ENCODE measurements at regions not wholly inside any gene's neighbourhood (a gene's known extent, or its start where the extent isn't known, plus 50 kb on each side); places are given as distances from the start of the nearest gene placed in this dataset.

GRCh38 chr15:97502038-97502437 lies 458.5 kb upstream of the ARRDC4 start:
- H4K20me1 ChIP-seq (ENCODE audit: insufficient read depth, low read length): no peaks in the 10 kb centered on the region
- intact Hi-C loops (cut with micrococcal nuclease; ENCODE audit: unreplicated experiment): no loop called here
- H3K4me1 ChIP-seq (ENCODE audit: insufficient read depth, low read length, poor library complexity, severe bottlenecking): no peaks in the 10 kb centered on the region
- no peak for DNase-seq (ENCODE audit: low spot score)
- no peaks in the 10 kb centered on the region for H3K9me3 ChIP-seq (ENCODE audit: low read length)
- no peak overlapping the region for H2AFZ ChIP-seq (ENCODE audit: low read length)
- no peaks in the 10 kb centered on the region for H3K79me2 ChIP-seq (ENCODE audit: insufficient read depth, low read depth, low read length)
- ChIA-PET POLR2A (no interaction called here), CTCF (ENCODE audit: unreplicated experiment) (no interaction called here)
- no TSS peak for BruUV-seq (replicated peaks)
- H3K9me2 ChIP-seq (ENCODE audit: insufficient read depth, low read length): no peaks in the 10 kb centered on the region
- no peak overlapping the region for H3K4me3 ChIP-seq (ENCODE audit: low read depth, low read length, poor library complexity, severe bottlenecking)
- H3K27ac ChIP-seq (ENCODE audit: low read depth, low read length, poor library complexity, severe bottlenecking): no peak overlapping the region
- no peak overlapping the region for H3K4me2 ChIP-seq (ENCODE audit: low read length)
- TF ChIP-seq, protein P1, sequence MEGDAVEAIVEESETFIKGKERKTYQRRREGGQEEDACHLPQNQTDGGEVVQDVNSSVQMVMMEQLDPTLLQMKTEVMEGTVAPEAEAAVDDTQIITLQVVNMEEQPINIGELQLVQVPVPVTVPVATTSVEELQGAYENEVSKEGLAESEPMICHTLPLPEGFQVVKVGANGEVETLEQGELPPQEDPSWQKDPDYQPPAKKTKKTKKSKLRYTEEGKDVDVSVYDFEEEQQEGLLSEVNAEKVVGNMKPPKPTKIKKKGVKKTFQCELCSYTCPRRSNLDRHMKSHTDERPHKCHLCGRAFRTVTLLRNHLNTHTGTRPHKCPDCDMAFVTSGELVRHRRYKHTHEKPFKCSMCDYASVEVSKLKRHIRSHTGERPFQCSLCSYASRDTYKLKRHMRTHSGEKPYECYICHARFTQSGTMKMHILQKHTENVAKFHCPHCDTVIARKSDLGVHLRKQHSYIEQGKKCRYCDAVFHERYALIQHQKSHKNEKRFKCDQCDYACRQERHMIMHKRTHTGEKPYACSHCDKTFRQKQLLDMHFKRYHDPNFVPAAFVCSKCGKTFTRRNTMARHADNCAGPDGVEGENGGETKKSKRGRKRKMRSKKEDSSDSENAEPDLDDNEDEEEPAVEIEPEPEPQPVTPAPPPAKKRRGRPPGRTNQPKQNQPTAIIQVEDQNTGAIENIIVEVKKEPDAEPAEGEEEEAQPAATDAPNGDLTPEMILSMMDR (conservative IDR thresholded peaks at IDR 0.05; ENCODE audit: low read length): no peak
- no peak for TF ChIP-seq EZH2phosphoT487 (IDR thresholded peaks at IDR 0.05; ENCODE audit: borderline replicate concordance, low read depth, low read length)
- H3K36me3 ChIP-seq (ENCODE audit: insufficient read depth, low read length): no peaks in the 10 kb centered on the region

DNA sequence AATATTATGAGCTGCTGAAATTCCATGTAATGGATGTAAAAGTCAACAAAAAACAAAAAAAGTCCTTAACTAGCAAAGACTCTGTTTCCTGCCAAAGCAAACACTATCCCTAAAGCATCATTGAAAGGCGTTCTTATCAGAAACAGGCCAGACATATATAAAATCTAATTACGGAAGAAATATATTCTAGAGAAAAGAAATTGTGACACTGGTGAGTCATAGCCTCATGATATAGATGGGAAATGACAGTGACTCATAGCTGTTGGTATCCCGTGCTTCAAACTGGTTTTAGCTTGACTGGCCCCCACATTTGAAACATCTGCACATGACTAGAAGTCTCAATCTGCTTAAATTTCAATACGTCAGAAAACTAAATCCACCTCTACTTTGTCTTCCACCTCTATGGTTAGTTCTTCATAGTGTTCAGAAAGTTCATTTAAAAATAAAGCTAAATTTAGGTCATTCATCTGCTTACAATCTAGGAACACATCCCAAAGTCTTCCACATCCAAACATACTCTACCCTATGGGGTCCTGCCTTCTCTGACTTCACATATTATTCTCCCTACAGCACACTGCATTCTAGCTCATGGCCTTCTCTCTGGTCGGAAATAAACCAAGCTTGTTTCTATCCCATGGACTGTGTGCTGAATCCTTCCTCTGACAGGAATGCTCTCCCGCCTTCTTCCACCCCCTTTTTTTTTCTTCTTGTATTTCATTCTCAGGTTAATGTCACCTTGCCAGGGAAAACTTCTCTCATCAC lies 456.3 kb upstream of the ARRDC4 start:
- H3K27ac ChIP-seq (ENCODE audit: low read depth, low read length, poor library complexity, severe bottlenecking): no peak overlapping the region
- DNase-seq (ENCODE audit: low spot score): no peak
- intact Hi-C loops (cut with micrococcal nuclease; ENCODE audit: unreplicated experiment): no loop called here
- no peak overlapping the region for H3K4me3 ChIP-seq (ENCODE audit: low read depth, low read length, poor library complexity, severe bottlenecking)
- H3K36me3 ChIP-seq (ENCODE audit: insufficient read depth, low read length): no peaks in the 10 kb centered on the region
- H3K79me2 ChIP-seq (ENCODE audit: insufficient read depth, low read depth, low read length): no peaks in the 10 kb centered on the region
- no peak overlapping the region for H3K4me2 ChIP-seq (ENCODE audit: low read length)
- ChIA-PET POLR2A (no interaction called here), CTCF (ENCODE audit: unreplicated experiment) (no interaction called here)
- no peaks in the 10 kb centered on the region for H4K20me1 ChIP-seq (ENCODE audit: insufficient read depth, low read length)
- H3K9me3 ChIP-seq (ENCODE audit: low read length): no peaks in the 10 kb centered on the region
- H3K4me1 ChIP-seq (ENCODE audit: insufficient read depth, low read length, poor library complexity, severe bottlenecking): no peaks in the 10 kb centered on the region
- H2AFZ ChIP-seq (ENCODE audit: low read length): no peak overlapping the region
- TF ChIP-seq, protein P1 (conservative IDR thresholded peaks at IDR 0.05; ENCODE audit: low read length): no peak
- no peak for TF ChIP-seq EZH2phosphoT487 (IDR thresholded peaks at IDR 0.05; ENCODE audit: borderline replicate concordance, low read depth, low read length)
- no peaks in the 10 kb centered on the region for H3K9me2 ChIP-seq (ENCODE audit: insufficient read depth, low read length)
- no TSS peak for BruUV-seq (replicated peaks)

DNA sequence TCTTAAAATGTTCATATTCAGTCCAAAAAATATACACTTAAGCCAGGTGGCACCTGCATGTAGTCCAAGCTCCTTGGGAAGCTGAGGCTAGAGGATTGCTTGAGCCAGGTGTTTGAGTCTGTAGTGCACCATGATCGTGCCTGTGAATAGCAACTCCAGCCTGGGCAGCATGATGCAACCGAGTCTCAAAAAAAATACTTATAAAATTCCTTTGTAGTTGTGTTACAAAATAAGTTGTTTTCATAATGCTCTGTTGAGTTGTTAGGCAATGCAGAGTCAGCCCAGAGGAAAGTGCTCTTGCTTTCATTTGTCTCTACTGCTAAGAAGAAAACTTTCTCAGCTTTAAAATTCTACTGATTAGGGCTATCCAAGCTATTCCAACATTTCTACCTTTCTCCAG lies 442.8 kb upstream of the ARRDC4 start:
- Histone ChIP-seq H3K27ac (ENCODE audit: low read depth, low read length, poor library complexity, severe bottlenecking) (no peak overlapping the region), H3K9me2 (ENCODE audit: insufficient read depth, low read length) (no peaks in the 10 kb centered on the region), H2AFZ (ENCODE audit: low read length) (no peak overlapping the region), H3K4me3 (ENCODE audit: low read depth, low read length, poor library complexity, severe bottlenecking) (no peak overlapping the region), H3K9me3 (ENCODE audit: low read length) (no peaks in the 10 kb centered on the region), H3K36me3 (ENCODE audit: insufficient read depth, low read length) (no peaks in the 10 kb centered on the region), H3K79me2 (ENCODE audit: insufficient read depth, low read depth, low read length) (no peaks in the 10 kb centered on the region), H3K4me2 (ENCODE audit: low read length) (no peak overlapping the region), H4K20me1 (ENCODE audit: insufficient read depth, low read length) (no peaks in the 10 kb centered on the region), H3K4me1 (ENCODE audit: insufficient read depth, low read length, poor library complexity, severe bottlenecking) (no peaks in the 10 kb centered on the region)
- intact Hi-C loops (cut with micrococcal nuclease; ENCODE audit: unreplicated experiment): no loop called here
- no peak for TF ChIP-seq EZH2phosphoT487 (IDR thresholded peaks at IDR 0.05; ENCODE audit: borderline replicate concordance, low read depth, low read length)
- TF ChIP-seq, protein P1 (conservative IDR thresholded peaks at IDR 0.05; ENCODE audit: low read length): no peak
- no peak for DNase-seq (ENCODE audit: low spot score)
- ChIA-PET POLR2A (no interaction called here), CTCF (ENCODE audit: unreplicated experiment) (no interaction called here)
- no TSS peak for BruUV-seq (replicated peaks)
